Left ventricle myocardium inferior (tissue), 1 donor: ENCODE measurements at regions not wholly inside any gene's neighbourhood (a gene's known extent, or its start where the extent isn't known, plus 50 kb on each side); places are given as distances from the start of the nearest gene placed in this dataset.

ENCODE experiments used
- DNase-seq: peaks from one replicate; pipeline ENCODE4 v3.0.0-alpha.2; 2020
- H3K27ac ChIP-seq: fragments of 200-600 bp; replicated peaks from 2 replicates; pipeline ENCODE4 v1.8.0; 2021
- H3K27me3 ChIP-seq: fragments of 200-600 bp; 2 replicates; pipeline ENCODE4 v1.8.0; 2021; ENCODE audit warnings: low read depth
- H3K36me3 ChIP-seq: fragments of 200-600 bp; 2 replicates; pipeline ENCODE4 v1.8.0; 2021
- H3K4me1 ChIP-seq: fragments of 200-600 bp; 2 replicates; pipeline ENCODE4 v1.8.0; 2021
- H3K4me3 ChIP-seq: fragments of 200-600 bp; 2 replicates; pipeline ENCODE4 v1.8.0; 2021; ENCODE audit warnings: mild to moderate bottlenecking, moderate library complexity
- H3K9me3 ChIP-seq: fragments of 200-600 bp; replicated peaks from 2 replicates; pipeline ENCODE4 v1.8.0; 2021
- intact Hi-C: fragments of 100-400 bp; cut with micrococcal nuclease; formaldehyde crosslinking; loops from one replicate; pipeline ENCODE4 v1.11.0; 2022
- TF ChIP-seq, protein P1 (sequence below): fragments of 200-600 bp; IDR thresholded peaks from 2 replicates; pipeline ENCODE4 v1.8.0; 2021; ENCODE audit warnings: antibody characterized with exemption, mild to moderate bottlenecking, borderline replicate concordance
- donor health status: DM: no; HTN: yes; CAD: no; lungs with severe emphysema.

DNA sequence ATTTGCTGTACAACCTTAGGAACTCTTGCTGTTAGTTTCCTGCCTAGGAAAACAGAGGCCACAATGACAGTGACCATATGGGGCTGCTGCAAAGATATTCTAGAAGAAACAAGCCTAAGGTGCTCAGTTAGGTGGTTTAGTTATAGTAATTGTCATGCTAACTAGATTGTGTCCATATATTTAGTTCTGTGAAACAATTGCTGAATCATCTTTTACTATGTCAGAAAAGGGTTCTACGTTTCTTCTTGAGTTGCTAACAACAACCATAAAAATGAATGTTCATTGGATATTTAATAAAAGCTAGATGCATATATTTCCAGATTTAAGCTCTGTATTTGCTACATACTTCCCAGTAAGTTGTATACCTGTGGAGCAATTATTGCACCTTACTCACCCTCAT, 597.2 kb upstream of the KLHL29 start:
- Histone ChIP-seq H3K36me3 (no peaks in the 10 kb centered on the region), H3K4me3 (no peak overlapping the region), H3K27ac (no peak overlapping the region), H3K4me1 (no peaks in the 10 kb centered on the region), H3K9me3 (no peaks in the 10 kb centered on the region), H3K27me3 (peaks cover 10% of the 10 kb centered on the region)
- no peak for DNase-seq
- intact Hi-C loops = no loop called here
- TF ChIP-seq, protein P1, sequence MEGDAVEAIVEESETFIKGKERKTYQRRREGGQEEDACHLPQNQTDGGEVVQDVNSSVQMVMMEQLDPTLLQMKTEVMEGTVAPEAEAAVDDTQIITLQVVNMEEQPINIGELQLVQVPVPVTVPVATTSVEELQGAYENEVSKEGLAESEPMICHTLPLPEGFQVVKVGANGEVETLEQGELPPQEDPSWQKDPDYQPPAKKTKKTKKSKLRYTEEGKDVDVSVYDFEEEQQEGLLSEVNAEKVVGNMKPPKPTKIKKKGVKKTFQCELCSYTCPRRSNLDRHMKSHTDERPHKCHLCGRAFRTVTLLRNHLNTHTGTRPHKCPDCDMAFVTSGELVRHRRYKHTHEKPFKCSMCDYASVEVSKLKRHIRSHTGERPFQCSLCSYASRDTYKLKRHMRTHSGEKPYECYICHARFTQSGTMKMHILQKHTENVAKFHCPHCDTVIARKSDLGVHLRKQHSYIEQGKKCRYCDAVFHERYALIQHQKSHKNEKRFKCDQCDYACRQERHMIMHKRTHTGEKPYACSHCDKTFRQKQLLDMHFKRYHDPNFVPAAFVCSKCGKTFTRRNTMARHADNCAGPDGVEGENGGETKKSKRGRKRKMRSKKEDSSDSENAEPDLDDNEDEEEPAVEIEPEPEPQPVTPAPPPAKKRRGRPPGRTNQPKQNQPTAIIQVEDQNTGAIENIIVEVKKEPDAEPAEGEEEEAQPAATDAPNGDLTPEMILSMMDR = no peak

DNA sequence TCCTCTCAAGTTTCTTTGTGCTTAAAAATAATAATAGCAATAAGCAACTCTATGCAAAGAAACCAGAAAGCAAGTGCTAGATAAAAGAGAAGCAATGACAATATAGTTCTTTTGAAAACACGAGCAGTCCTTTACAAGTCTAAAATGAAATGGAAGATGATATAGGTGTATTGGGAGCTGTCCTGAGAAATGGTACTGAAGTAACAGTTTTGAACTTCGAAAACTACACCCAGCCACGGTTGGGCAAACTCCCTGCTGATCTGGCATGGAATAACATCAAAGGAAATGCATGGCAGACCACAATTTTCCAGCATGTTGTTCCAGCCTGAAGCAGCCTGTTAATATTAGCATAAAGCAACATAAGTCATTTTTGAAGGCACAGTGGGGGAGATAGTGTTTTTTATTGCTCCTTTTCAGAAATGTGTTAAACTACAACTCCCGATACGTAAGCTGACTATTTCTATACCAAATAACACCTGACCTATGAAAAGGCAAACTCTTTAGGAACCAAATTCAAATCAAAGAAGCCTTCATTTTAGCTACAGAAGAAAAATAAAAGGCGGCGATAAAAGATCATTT, 596.1 kb upstream of the KLHL29 start:
- intact Hi-C loops = no loop called here
- no peaks in the 10 kb centered on the region for H3K9me3 ChIP-seq
- TF ChIP-seq, protein P1 = no peak
- H3K27ac ChIP-seq = no peak overlapping the region
- H3K4me1 ChIP-seq = no peaks in the 10 kb centered on the region
- DNase-seq = no peak
- H3K4me3 ChIP-seq = no peak overlapping the region
- peaks cover 10% of the 10 kb centered on the region for H3K27me3 ChIP-seq
- no peaks in the 10 kb centered on the region for H3K36me3 ChIP-seq

DNA sequence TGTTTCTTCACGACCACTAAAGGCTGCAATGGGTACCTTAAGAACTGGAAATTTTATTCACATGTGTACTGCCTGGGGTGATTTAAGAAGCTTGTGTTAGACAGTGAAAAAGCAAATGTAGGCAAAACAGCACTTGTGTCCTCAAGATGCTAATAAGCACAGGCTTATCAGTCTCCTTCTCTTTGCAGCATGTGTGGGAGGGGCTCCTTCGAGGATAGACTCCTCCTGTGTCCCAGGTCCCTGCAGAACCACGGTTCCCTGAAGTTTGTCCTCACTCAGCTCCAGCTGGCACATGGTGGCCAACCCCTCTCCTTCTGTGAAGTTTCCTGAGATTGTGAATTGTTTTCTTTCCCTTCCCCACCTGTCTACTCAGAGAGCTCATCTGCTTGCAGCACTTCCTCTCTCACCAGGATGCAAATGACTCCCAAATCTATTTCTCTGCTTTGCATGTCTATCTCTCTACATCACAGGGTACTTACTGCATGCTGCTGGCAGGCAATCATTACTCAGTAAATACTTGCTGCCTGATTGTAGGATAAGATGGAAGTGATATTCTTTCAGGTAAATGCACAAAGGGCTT, 589.6 kb upstream of the KLHL29 start:
- intact Hi-C loops = no loop called here
- Histone ChIP-seq H3K36me3 (no peaks in the 10 kb centered on the region), H3K4me1 (no peaks in the 10 kb centered on the region), H3K9me3 (no peaks in the 10 kb centered on the region), H3K4me3 (no peak overlapping the region), H3K27ac (no peak overlapping the region), H3K27me3 (peaks cover 21% of the 10 kb centered on the region)
- TF ChIP-seq, protein P1 = no peak
- no peak for DNase-seq

DNA sequence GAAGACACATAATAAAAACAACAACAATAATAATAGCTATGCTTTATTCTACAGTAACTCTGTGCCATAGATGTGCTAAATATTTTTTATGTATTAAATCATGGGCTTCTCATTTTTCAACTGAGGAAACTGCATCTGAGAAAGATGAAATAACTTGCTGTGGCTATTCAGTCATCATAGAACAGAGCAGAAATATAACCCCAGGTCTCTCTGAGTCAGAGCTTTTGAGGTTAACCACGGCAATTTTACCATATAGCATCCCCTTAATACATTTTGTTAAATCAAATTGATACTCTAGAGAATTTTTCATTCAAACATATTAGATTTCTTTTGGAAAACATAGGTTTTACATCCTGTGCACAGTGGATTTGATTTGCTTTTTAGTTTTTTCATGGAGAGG, 586.6 kb upstream of the KLHL29 start:
- H3K4me1 ChIP-seq = no peaks in the 10 kb centered on the region
- H3K36me3 ChIP-seq = no peaks in the 10 kb centered on the region
- intact Hi-C loops = no loop called here
- DNase-seq = no peak
- H3K9me3 ChIP-seq = no peaks in the 10 kb centered on the region
- no peak overlapping the region for H3K27ac ChIP-seq
- TF ChIP-seq, protein P1 = no peak
- H3K27me3 ChIP-seq = peaks cover 19% of the 10 kb centered on the region
- no peak overlapping the region for H3K4me3 ChIP-seq

DNA sequence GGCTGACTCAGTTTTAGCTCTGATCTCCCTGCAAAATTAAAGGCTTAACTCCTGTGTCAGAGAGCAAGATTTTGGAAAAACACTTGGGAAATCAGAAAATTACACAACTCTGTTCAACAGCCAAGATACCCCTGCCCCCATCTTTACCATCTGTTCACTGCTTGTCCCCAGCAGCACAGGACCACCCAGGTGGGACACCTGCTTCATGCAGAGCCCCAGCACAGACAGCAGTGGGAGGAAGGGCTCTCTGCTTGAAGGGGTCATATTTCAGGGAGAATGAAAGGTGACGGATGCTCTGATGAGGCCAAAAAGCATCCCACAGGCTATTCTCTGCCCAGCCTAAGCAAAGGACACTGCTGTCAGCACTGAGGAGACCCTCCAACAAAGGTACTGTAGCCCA, 584.6 kb upstream of the KLHL29 start:
- H3K4me1 ChIP-seq = no peaks in the 10 kb centered on the region
- intact Hi-C loops = no loop called here
- no peak for DNase-seq
- no peak overlapping the region for H3K4me3 ChIP-seq
- TF ChIP-seq, protein P1 = no peak
- H3K27me3 ChIP-seq = peaks cover 15% of the 10 kb centered on the region
- no peak overlapping the region for H3K27ac ChIP-seq
- peaks cover 15% of the 10 kb centered on the region for H3K9me3 ChIP-seq
- no peaks in the 10 kb centered on the region for H3K36me3 ChIP-seq
